ENCODE measurements at regions not wholly inside any gene's neighbourhood (a gene's known extent, or its start where the extent isn't known, plus 50 kb on each side); places are given as distances from the start of the nearest gene placed in this dataset.
A peak's percentile ranks its signal among the peaks of the same experiment; 100 is the strongest.

DNA sequence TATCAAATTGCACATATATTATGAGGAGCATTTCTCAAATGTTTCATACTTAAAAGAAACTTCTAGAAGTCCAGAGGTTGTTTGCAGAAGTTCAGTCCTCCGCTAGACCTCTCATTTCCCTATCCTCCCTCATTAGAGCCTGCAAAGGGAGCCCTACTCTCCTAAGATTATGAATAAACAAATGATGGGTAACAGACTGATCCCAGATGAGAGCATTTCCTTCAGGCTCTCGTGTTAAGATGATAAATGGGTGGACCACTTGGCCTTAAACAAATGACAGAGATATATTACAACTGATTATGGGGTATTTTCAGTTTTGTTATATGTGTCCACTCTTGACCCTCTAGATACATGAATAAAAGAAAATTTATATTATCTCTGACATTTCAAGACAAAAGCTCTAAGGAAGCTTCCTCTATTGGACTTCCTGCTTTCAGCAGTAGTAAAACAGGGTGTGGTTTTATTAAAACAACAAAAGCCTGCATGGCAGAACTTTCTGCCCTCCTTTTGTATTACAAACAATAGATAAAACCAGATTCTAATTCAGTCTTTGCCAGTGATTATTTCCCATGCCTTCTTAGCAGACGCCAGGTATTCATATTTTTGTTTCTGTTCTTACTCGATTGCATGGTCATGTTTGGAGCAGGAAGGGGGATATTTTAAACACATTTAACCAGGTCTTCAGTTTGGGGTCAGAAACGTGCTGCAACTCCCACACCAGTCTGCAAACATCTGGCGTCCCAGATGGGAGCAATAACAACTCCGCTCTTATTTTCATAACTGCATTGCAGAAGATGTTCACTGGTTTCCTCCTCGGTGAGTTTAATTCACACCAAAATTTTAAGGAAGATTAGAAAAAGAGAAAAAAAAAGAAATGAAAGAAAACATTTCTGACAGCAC is 52.4 kb upstream of the FAM204A start:
- POLR2A ChIA-PET = no interaction called here
- ATAC-seq = no peak

DNA sequence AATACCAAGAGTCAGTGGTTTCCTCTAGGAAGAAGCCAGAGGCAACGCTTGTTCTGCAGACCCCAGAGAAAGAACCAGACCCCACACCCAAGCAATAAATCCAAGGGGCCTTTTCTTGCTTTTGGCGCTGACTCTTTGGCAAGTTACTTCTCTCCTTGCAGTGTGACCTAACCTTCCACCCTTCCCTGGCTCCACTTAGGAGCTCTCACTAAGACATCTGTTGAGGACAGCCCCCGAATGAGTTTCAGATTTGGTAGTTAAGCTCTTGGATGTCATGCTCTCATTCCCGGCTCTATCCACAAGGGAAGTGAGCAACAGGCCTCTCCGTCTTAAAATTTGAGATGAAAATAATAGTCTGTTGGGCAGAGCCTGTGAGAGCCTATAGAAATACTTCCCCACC is 50.6 kb upstream of the FAM204A start:
- ATAC-seq = no peak
- Mint-ChIP-seq H3K27ac (no peak overlapping the region), H3K36me3 (peaks cover 0 to 10% (median 3%) of the 10 kb centered on the region in 3 donors), H3K9me3 (peaks cover 0 to 17% (median 9%) of the 10 kb centered on the region in 9 donors), H3K27me3 (peaks cover 28 to 69% (median 32%) of the 10 kb centered on the region in 5 donors), H3K4me1 (peaks cover 0 to 9% (median 6%) of the 10 kb centered on the region in 4 donors), H3K4me3 (no peak overlapping the region)
- POLR2A ChIA-PET = no interaction called here
- DNase-seq = no peak

More for the DNA sequence above, 52.4 kb upstream of the FAM204A start:
- no peak overlapping the region for H3K4me3 Mint-ChIP-seq
- peaks cover 0 to 10% (median 0%) of the 10 kb centered on the region in 3 donors for H3K36me3 Mint-ChIP-seq
- H3K27ac Mint-ChIP-seq = peak overlapping the region in 1 of 10 donors; percentile 35
- peaks cover 0 to 12% (median 0%) of the 10 kb centered on the region in 9 donors for H3K9me3 Mint-ChIP-seq
- no peak for DNase-seq
- peaks cover 0 to 9% (median 6%) of the 10 kb centered on the region in 4 donors for H3K4me1 Mint-ChIP-seq
- H3K27me3 Mint-ChIP-seq = peaks cover 23 to 65% (median 28%) of the 10 kb centered on the region in 5 donors

Data from naive thymus-derived CD8-positive, alpha-beta T cell (primary cell).